ENCODE measurements at regions not wholly inside any gene's neighbourhood (a gene's known extent, or its start where the extent isn't known, plus 50 kb on each side); places are given as distances from the start of the nearest gene placed in this dataset.

DNA sequence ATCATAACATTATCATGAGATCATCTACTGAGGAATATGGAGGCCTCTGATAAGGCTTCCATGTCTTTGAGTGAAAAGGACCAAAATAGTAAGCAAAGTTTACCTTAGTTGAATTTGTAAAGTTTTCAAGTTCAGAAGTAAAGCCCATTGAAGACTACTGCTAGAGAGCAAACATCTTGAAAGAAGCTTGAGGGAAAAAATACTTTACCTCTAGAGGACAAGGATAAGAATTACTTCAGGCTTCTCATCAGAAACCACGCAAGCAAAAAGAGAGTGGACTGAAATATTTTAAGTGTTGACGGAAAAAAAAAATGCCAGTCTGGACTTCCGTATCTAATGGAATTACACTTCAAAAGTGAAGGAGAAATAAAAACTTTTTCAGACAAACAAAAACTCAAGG, 114.3 kb downstream of the MPP7 start:
- Histone ChIP-seq H4K20me1 (ENCODE audit: control insufficient read depth, insufficient read depth, low read depth, low read length) (no peaks in the 10 kb centered on the region), H3K27ac (ENCODE audit: low read depth, low read length) (no peak overlapping the region), H3K4me1 (ENCODE audit: control insufficient read depth, low read length) (no peaks in the 10 kb centered on the region)

DNA sequence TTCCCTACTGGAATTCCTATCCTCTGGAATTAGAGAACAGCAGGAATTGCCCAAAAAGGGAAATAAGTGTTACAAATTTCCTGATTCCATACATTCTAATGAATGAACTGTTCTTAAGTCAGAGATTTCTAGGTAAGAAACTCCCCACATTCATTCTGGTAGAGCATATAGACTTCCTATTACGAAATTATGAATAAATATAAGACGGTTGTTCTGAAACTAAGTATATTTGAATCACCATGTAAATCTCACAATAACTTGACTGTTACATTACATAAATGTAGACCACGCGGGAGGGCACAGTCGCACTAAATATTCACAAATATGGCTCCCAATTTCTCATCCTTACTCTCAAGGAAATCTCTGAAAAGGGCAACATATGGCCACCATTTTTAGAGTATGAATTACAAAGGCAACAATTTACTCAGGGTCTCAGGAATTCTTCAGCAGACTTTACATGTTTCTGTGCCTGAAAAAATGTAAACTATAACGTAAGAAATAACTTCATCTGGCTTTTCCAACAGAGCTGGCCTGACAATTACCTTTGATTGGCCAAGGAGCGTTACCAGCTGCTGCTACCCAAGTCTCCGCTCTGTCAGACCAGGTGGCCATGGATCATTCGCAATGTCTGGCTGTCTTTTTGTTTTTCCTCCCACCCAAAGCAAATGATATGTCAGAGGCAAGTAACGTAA, 115.8 kb downstream of the MPP7 start:
- no peaks in the 10 kb centered on the region for H3K79me2 ChIP-seq (ENCODE audit: control insufficient read depth, low read length)
- no peak overlapping the region for H3K27ac ChIP-seq (ENCODE audit: low read depth, low read length)
- H3K9me2 ChIP-seq (replicated peaks; ENCODE audit: control insufficient read depth, low read length): no peaks in the 10 kb centered on the region
- H3K27me3 ChIP-seq (ENCODE audit: control insufficient read depth, low read length): peaks cover 3% of the 10 kb centered on the region; the same call in 1 of the 2 replicates
- no peak overlapping the region for H3K4me3 ChIP-seq (ENCODE audit: low read length)
- no peaks in the 10 kb centered on the region for H3K4me1 ChIP-seq (ENCODE audit: control insufficient read depth, low read length)
- no peak overlapping the region for H3K4me2 ChIP-seq (ENCODE audit: low read length)
- H3K36me3 ChIP-seq (ENCODE audit: control insufficient read depth, low read length): no peaks in the 10 kb centered on the region
- H4K20me1 ChIP-seq (ENCODE audit: control insufficient read depth, insufficient read depth, low read depth, low read length): no peaks in the 10 kb centered on the region
- TF ChIP-seq EZH2phosphoT487 (IDR thresholded peaks at IDR 0.05; ENCODE audit: borderline replicate concordance, low read length): no peak
- TF ChIP-seq, protein P1, sequence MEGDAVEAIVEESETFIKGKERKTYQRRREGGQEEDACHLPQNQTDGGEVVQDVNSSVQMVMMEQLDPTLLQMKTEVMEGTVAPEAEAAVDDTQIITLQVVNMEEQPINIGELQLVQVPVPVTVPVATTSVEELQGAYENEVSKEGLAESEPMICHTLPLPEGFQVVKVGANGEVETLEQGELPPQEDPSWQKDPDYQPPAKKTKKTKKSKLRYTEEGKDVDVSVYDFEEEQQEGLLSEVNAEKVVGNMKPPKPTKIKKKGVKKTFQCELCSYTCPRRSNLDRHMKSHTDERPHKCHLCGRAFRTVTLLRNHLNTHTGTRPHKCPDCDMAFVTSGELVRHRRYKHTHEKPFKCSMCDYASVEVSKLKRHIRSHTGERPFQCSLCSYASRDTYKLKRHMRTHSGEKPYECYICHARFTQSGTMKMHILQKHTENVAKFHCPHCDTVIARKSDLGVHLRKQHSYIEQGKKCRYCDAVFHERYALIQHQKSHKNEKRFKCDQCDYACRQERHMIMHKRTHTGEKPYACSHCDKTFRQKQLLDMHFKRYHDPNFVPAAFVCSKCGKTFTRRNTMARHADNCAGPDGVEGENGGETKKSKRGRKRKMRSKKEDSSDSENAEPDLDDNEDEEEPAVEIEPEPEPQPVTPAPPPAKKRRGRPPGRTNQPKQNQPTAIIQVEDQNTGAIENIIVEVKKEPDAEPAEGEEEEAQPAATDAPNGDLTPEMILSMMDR (IDR thresholded peaks at IDR 0.05; ENCODE audit: low read depth, low read length, poor library complexity, severe bottlenecking): no peak
- H3K9me3 ChIP-seq (ENCODE audit: control insufficient read depth, insufficient read depth, low read length): no peaks in the 10 kb centered on the region
- H3F3A ChIP-seq (ENCODE audit: control insufficient read depth, insufficient read depth): no peaks in the 10 kb centered on the region

More for the DNA sequence above, 114.3 kb downstream of the MPP7 start:
- Histone ChIP-seq H3K27me3 (ENCODE audit: control insufficient read depth, low read length) (peaks cover 3% of the 10 kb centered on the region; the same call in 1 of the 2 replicates), H3K4me2 (ENCODE audit: low read length) (no peak overlapping the region), H3K79me2 (ENCODE audit: control insufficient read depth, low read length) (no peaks in the 10 kb centered on the region), H3K9me2 (replicated peaks; ENCODE audit: control insufficient read depth, low read length) (no peaks in the 10 kb centered on the region), H3K4me3 (ENCODE audit: low read length) (no peak overlapping the region), H3K36me3 (ENCODE audit: control insufficient read depth, low read length) (no peaks in the 10 kb centered on the region), H3F3A (ENCODE audit: control insufficient read depth, insufficient read depth) (no peaks in the 10 kb centered on the region), H3K9me3 (ENCODE audit: control insufficient read depth, insufficient read depth, low read length) (no peaks in the 10 kb centered on the region)
- TF ChIP-seq, protein P1 (IDR thresholded peaks at IDR 0.05; ENCODE audit: low read depth, low read length, poor library complexity, severe bottlenecking): no peak
- TF ChIP-seq EZH2phosphoT487 (IDR thresholded peaks at IDR 0.05; ENCODE audit: borderline replicate concordance, low read length): no peak

DNA sequence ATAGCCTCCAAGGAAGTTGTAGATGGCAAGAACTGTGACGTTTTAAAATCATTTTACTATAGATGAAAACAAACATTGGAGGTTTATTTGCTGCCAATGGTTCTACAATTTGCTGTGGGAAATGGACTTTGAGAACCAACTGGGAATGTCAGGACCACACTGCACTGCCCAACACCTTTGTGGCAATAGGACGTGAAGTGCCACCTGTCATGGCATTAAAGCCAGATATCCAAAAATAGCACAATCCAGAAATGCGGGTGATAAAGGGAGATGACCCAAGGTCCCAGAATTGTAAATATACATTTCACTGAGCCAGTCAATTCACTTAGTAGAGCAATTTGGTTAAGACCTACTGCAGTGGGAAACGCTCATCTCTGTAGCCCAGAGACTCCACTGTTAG, 116.4 kb downstream of the MPP7 start:
- no peaks in the 10 kb centered on the region for H3K9me2 ChIP-seq (replicated peaks; ENCODE audit: control insufficient read depth, low read length)

More for the DNA sequence above, 116.4 kb downstream of the MPP7 start:
- H3K27ac ChIP-seq (ENCODE audit: low read depth, low read length): no peak overlapping the region
- peaks cover 3% of the 10 kb centered on the region; the same call in 1 of the 2 replicates for H3K27me3 ChIP-seq (ENCODE audit: control insufficient read depth, low read length)
- no peaks in the 10 kb centered on the region for H3K4me1 ChIP-seq (ENCODE audit: control insufficient read depth, low read length)
- H3K4me2 ChIP-seq (ENCODE audit: low read length): no peak overlapping the region
- no peaks in the 10 kb centered on the region for H3K79me2 ChIP-seq (ENCODE audit: control insufficient read depth, low read length)
- no peak overlapping the region for H3K4me3 ChIP-seq (ENCODE audit: low read length)
- TF ChIP-seq EZH2phosphoT487 (IDR thresholded peaks at IDR 0.05; ENCODE audit: borderline replicate concordance, low read length): no peak
- TF ChIP-seq, protein P1 (IDR thresholded peaks at IDR 0.05; ENCODE audit: low read depth, low read length, poor library complexity, severe bottlenecking): no peak
- no peaks in the 10 kb centered on the region for H3F3A ChIP-seq (ENCODE audit: control insufficient read depth, insufficient read depth)
- no peaks in the 10 kb centered on the region for H3K9me3 ChIP-seq (ENCODE audit: control insufficient read depth, insufficient read depth, low read length)
- no peaks in the 10 kb centered on the region for H3K36me3 ChIP-seq (ENCODE audit: control insufficient read depth, low read length)
- no peaks in the 10 kb centered on the region for H4K20me1 ChIP-seq (ENCODE audit: control insufficient read depth, insufficient read depth, low read depth, low read length)
